SK-N-MC (cell line): ENCODE measurements at regions not wholly inside any gene's neighbourhood (a gene's known extent, or its start where the extent isn't known, plus 50 kb on each side); places are given as distances from the start of the nearest gene placed in this dataset.
"Not testable (repeated sequence)": the region's sequence is repeated elsewhere in the genome, so short reads cannot be mapped to it uniquely, and the experiment has no call there.

Source experiments
- DNase-seq: peaks from one replicate; pipeline ENCODE4 v3.0.0-alpha.2; 2011; ENCODE audit warnings: low read depth, low spot score
- H3K27ac ChIP-seq: fragments of 200-600 bp; sonication (generic); 2 replicates; pipeline ENCODE4 v1.5.1; 2016; ENCODE audit warnings: mixed run types
- H3K36me3 ChIP-seq: fragments of 200-600 bp; sonication (generic); 2 replicates; pipeline ENCODE4 v1.6.1; 2017; ENCODE audit warnings: antibody characterized with exemption, low read length, mixed read lengths; ENCODE audit not compliant: insufficient read depth
- H3K4me3 ChIP-seq: fragments of 200-600 bp; sonication (generic); 2 replicates; pipeline ENCODE4 v1.5.1; 2016
- H3K9ac ChIP-seq: fragments of 200-600 bp; sonication (generic); 2 replicates; pipeline ENCODE4 v1.8.0; 2017; ENCODE audit warnings: mixed run types, mixed read lengths; ENCODE audit not compliant: insufficient read length
- H3K9me3 ChIP-seq: fragments of 200-600 bp; sonication (generic); 2 replicates; pipeline ENCODE4 v1.6.1; 2017; ENCODE audit warnings: low read depth, mild to moderate bottlenecking, antibody characterized with exemption, low read length, moderate library complexity, mixed read lengths
- EZH2 ChIP-seq: fragments of 200-600 bp; sonication (generic); IDR thresholded peaks from one replicate; pipeline ENCODE4 v1.6.1; 2017; ENCODE audit warnings: antibody characterized with exemption
- FOXP2 ChIP-seq: optimal IDR thresholded peaks from 2 replicates; pipeline ENCODE3; 2011; ENCODE audit warnings: mild to moderate bottlenecking, moderate library complexity; ENCODE audit not compliant: insufficient read depth; ENCODE audit errors: extremely low read length, control extremely low read depth
- POLR2AphosphoS5 ChIP-seq: IDR thresholded peaks from 2 replicates; pipeline ENCODE4 v1.6.1; 2012; ENCODE audit warnings: mild to moderate bottlenecking, low read depth, low read length, borderline replicate concordance

GRCh38 chr3:71949442-71949841 lies 164.5 kb upstream of the PROK2 start:
- no peak overlapping the region for H3K9ac ChIP-seq
- no peak for DNase-seq
- no peak for TF ChIP-seq POLR2AphosphoS5
- no peak for TF ChIP-seq FOXP2
- TF ChIP-seq EZH2 = no peak

DNA sequence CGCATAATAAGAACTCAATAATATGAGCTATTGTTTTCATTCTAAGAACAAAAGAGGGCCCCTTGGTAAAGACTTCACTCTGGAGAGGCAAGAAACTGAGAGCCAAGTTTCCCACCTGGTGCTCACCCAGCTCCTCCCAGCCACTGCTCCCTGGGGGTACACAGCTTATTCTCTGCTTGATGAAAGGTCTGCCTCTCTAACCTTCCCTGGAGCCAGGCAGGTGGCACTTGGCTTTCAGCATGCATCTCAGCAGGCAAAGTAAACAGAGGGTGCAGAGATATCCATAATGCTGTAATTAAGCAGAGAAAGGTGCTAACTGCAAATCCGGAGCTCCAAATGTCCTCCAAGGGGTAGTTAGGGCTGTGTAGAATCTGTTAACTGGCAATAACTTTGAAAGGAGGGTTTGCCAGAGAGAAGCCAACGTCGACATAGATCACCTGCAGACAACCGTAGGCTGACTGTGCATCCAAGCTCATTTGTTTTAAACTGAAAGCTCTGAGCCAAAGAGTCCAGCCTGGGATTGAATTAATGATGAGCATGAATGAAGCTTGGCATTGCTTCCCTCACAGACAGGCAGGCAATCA lies 159.6 kb upstream of the PROK2 start:
- H3K9me3 ChIP-seq = no peaks in the 10 kb centered on the region
- no peak for TF ChIP-seq POLR2AphosphoS5
- no peak for TF ChIP-seq FOXP2
- no peak for TF ChIP-seq EZH2
- no peak overlapping the region for H3K4me3 ChIP-seq
- no peak overlapping the region for H3K9ac ChIP-seq
- DNase-seq = no peak
- no peak overlapping the region for H3K27ac ChIP-seq
- no peaks in the 10 kb centered on the region for H3K36me3 ChIP-seq

More at GRCh38 chr3:71949442-71949841, 164.5 kb upstream of the PROK2 start:
- Histone ChIP-seq H3K27ac (no peak overlapping the region), H3K9me3 (no peaks in the 10 kb centered on the region), H3K36me3 (no peaks in the 10 kb centered on the region), H3K4me3 (no peak overlapping the region)

- H3K27ac ChIP-seq = no peak overlapping the region
- H3K36me3 ChIP-seq = no peaks in the 10 kb centered on the region
- DNase-seq = no peak
- no peaks in the 10 kb centered on the region for H3K9me3 ChIP-seq
- no peak overlapping the region for H3K4me3 ChIP-seq
- no peak overlapping the region for H3K9ac ChIP-seq
- TF ChIP-seq EZH2 (no peak), FOXP2 (no peak), POLR2AphosphoS5 (no peak)
Observed at GRCh38 chr3:71942432-71943187, 157.7 kb upstream of the PROK2 start.

- no peak overlapping the region for H3K27ac ChIP-seq
- DNase-seq = no peak
- no peaks in the 10 kb centered on the region for H3K9me3 ChIP-seq
- no peak overlapping the region for H3K4me3 ChIP-seq
- no peaks in the 10 kb centered on the region for H3K36me3 ChIP-seq
- no peak overlapping the region for H3K9ac ChIP-seq
- TF ChIP-seq EZH2 = no peak
- TF ChIP-seq FOXP2 = no peak
- no peak for TF ChIP-seq POLR2AphosphoS5
Observed at GRCh38 chr3:71940486-71940885, 155.5 kb upstream of the PROK2 start.

GRCh38 chr3:71938081-71938480 lies 153.1 kb upstream of the PROK2 start:
- not testable (repeated sequence) for H3K9me3 ChIP-seq, H3K27ac ChIP-seq, H3K9ac ChIP-seq, DNase-seq, H3K36me3 ChIP-seq, H3K4me3 ChIP-seq

DNA sequence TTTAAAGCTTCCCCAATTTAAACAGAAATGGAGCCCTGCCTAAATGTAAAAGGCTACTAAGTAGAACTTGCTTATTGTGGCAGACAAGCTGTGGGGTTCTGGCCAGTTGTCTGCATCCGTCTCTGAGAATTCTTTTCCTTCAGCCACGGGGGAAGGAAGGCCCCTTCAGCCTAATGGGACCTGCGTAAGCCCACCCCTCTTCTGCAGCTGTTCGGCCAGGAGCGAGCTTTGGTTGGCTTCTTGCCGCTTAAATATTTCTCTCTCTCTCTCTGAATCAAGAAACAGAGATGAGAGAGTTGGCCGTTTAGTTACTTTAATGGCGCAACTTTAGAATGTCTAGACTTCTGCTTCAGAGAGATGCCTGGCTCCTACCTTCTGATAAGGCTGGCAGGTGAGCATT lies 151.7 kb upstream of the PROK2 start:
- DNase-seq = no peak
- Histone ChIP-seq H3K27ac (no peak overlapping the region), H3K4me3 (no peak overlapping the region), H3K36me3 (no peaks in the 10 kb centered on the region), H3K9me3 (no peaks in the 10 kb centered on the region), H3K9ac (no peak overlapping the region)
- no peak for TF ChIP-seq FOXP2
- no peak for TF ChIP-seq POLR2AphosphoS5
- no peak for TF ChIP-seq EZH2

- no peaks in the 10 kb centered on the region for H3K36me3 ChIP-seq
Observed at GRCh38 chr3:71934520-71935270, 149.7 kb upstream of the PROK2 start.

GRCh38 chr3:71931922-71932321 lies 147.0 kb upstream of the PROK2 start:
- no peak overlapping the region for H3K9ac ChIP-seq

More at GRCh38 chr3:71934520-71935270, 149.7 kb upstream of the PROK2 start:
- no peak for DNase-seq
- TF ChIP-seq EZH2 (no peak), POLR2AphosphoS5 (no peak), FOXP2 (no peak)
- no peak overlapping the region for H3K4me3 ChIP-seq
- no peak overlapping the region for H3K9ac ChIP-seq
- no peak overlapping the region for H3K27ac ChIP-seq
- H3K9me3 ChIP-seq = no peaks in the 10 kb centered on the region

More at GRCh38 chr3:71931922-71932321, 147.0 kb upstream of the PROK2 start:
- no peak overlapping the region for H3K4me3 ChIP-seq
- no peak for DNase-seq
- TF ChIP-seq FOXP2 (no peak), EZH2 (no peak), POLR2AphosphoS5 (no peak)
- no peaks in the 10 kb centered on the region for H3K36me3 ChIP-seq
- no peaks in the 10 kb centered on the region for H3K9me3 ChIP-seq
- no peak overlapping the region for H3K27ac ChIP-seq
